ENCODE measurements at regions not wholly inside any gene's neighbourhood (a gene's known extent, or its start where the extent isn't known, plus 50 kb on each side); places are given as distances from the start of the nearest gene placed in this dataset.

DNA sequence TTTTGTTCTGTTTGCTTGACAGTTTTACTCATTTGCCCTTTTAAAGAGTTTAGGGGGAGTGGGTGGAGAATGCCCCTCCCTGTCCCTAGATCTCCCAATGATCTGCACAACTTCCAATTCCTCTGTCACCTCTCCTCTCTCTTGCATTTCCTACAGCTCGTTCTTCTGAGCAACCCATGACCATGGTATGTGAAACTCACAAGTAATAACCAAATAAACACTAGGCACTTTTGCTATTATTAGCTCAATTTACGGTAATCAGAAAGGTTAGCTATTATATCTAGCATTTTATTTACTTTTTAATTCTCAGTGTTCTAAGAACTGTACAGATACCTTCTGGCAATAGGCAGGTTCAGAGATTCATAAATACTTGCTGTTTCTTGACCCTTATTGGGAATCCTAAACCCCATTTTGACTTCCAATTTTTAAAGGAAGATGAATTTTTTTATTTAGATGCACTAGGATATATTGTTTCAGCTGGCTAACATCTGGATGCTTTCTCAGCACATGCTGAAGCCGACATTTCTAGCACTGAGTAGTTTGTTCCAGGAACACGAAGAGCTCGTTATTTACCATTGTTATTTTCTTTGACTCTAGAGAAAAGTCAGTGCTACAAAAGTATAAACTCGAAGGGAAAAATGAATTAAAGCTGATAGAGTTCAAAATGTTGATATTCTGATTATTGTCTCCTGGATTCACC is 194.7 kb upstream of the TLL1 start:
- no peak overlapping the region for H3K4me2 ChIP-seq (ENCODE audit: low read length)
- no peaks in the 10 kb centered on the region for H3K79me2 ChIP-seq (replicated peaks; ENCODE audit: insufficient read depth, low read length)
- H4K20me1 ChIP-seq (ENCODE audit: insufficient read depth), result no peaks in the 10 kb centered on the region
- H3K9me3 ChIP-seq (ENCODE audit: low read length), result no peaks in the 10 kb centered on the region
- H3K9me2 ChIP-seq (ENCODE audit: insufficient read depth, low read length), result no peaks in the 10 kb centered on the region
- TF ChIP-seq EZH2 (IDR thresholded peaks at IDR 0.05; ENCODE audit: borderline replicate concordance, insufficient read depth, low read length, poor library complexity, severe bottlenecking) (no peak), SMC3 (conservative IDR thresholded peaks at IDR 0.05; ENCODE audit: poor library complexity) (no peak), POLR2AphosphoS5 (IDR thresholded peaks at IDR 0.05) (no peak), TAF1 (IDR thresholded peaks at IDR 0.05; ENCODE audit: low read depth) (no peak), MXI1 (conservative IDR thresholded peaks at IDR 0.05; ENCODE audit: poor library complexity, severe bottlenecking) (no peak), RAD21 (conservative IDR thresholded peaks at IDR 0.05) (no peak), EP300 (conservative IDR thresholded peaks at IDR 0.05; ENCODE audit: poor library complexity, severe bottlenecking) (no peak)
- TF ChIP-seq, protein P1, sequence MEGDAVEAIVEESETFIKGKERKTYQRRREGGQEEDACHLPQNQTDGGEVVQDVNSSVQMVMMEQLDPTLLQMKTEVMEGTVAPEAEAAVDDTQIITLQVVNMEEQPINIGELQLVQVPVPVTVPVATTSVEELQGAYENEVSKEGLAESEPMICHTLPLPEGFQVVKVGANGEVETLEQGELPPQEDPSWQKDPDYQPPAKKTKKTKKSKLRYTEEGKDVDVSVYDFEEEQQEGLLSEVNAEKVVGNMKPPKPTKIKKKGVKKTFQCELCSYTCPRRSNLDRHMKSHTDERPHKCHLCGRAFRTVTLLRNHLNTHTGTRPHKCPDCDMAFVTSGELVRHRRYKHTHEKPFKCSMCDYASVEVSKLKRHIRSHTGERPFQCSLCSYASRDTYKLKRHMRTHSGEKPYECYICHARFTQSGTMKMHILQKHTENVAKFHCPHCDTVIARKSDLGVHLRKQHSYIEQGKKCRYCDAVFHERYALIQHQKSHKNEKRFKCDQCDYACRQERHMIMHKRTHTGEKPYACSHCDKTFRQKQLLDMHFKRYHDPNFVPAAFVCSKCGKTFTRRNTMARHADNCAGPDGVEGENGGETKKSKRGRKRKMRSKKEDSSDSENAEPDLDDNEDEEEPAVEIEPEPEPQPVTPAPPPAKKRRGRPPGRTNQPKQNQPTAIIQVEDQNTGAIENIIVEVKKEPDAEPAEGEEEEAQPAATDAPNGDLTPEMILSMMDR (IDR thresholded peaks at IDR 0.05; ENCODE audit: poor library complexity, severe bottlenecking), result no peak
- TF ChIP-seq, protein P2, sequence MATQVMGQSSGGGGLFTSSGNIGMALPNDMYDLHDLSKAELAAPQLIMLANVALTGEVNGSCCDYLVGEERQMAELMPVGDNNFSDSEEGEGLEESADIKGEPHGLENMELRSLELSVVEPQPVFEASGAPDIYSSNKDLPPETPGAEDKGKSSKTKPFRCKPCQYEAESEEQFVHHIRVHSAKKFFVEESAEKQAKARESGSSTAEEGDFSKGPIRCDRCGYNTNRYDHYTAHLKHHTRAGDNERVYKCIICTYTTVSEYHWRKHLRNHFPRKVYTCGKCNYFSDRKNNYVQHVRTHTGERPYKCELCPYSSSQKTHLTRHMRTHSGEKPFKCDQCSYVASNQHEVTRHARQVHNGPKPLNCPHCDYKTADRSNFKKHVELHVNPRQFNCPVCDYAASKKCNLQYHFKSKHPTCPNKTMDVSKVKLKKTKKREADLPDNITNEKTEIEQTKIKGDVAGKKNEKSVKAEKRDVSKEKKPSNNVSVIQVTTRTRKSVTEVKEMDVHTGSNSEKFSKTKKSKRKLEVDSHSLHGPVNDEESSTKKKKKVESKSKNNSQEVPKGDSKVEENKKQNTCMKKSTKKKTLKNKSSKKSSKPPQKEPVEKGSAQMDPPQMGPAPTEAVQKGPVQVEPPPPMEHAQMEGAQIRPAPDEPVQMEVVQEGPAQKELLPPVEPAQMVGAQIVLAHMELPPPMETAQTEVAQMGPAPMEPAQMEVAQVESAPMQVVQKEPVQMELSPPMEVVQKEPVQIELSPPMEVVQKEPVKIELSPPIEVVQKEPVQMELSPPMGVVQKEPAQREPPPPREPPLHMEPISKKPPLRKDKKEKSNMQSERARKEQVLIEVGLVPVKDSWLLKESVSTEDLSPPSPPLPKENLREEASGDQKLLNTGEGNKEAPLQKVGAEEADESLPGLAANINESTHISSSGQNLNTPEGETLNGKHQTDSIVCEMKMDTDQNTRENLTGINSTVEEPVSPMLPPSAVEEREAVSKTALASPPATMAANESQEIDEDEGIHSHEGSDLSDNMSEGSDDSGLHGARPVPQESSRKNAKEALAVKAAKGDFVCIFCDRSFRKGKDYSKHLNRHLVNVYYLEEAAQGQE (IDR thresholded peaks at IDR 0.05; ENCODE audit: borderline replicate concordance), result no peak
- H3F3A ChIP-seq (ENCODE audit: insufficient read depth, low read length, poor library complexity, severe bottlenecking), result no peaks in the 10 kb centered on the region
- no peak overlapping the region for H2AFZ ChIP-seq (ENCODE audit: low read depth, low read length)
- H3K27ac ChIP-seq (ENCODE audit: low read length), result no peak overlapping the region
- H3K27me3 ChIP-seq (ENCODE audit: insufficient read depth, low read depth, low read length), result no peaks in the 10 kb centered on the region
- H3K9ac ChIP-seq (ENCODE audit: low read length), result no peak overlapping the region
- no peaks in the 10 kb centered on the region for H3K36me3 ChIP-seq (ENCODE audit: insufficient read depth, low read length)
- no peak overlapping the region for H3K4me3 ChIP-seq (ENCODE audit: low read length)

DNA sequence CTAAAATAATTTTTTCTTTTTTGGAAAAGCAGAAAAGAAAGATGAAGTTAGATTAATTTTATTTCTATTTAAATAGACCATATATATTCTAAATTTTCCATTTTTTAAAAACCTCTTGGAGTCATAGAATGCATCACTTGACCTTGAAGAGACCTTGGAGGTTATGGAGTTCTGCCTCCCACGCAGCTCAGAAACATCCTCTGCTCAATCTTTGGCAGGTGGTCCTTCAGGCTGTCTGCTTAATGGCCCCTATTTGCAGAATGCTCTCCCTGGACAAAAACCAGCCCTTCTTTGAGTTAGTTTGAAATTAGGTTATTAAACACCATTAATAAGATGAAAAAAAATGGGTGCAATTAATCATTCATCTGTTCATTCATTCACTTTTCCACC is 194.1 kb upstream of the TLL1 start:
- no peaks in the 10 kb centered on the region for H3F3A ChIP-seq (ENCODE audit: insufficient read depth, low read length, poor library complexity, severe bottlenecking)
- no peak overlapping the region for H3K9ac ChIP-seq (ENCODE audit: low read length)
- H3K27ac ChIP-seq (ENCODE audit: low read length), result no peak overlapping the region
- no peak overlapping the region for H3K4me3 ChIP-seq (ENCODE audit: low read length)
- no peaks in the 10 kb centered on the region for H4K20me1 ChIP-seq (ENCODE audit: insufficient read depth)
- H3K9me3 ChIP-seq (ENCODE audit: low read length), result no peaks in the 10 kb centered on the region
- no peaks in the 10 kb centered on the region for H3K36me3 ChIP-seq (ENCODE audit: insufficient read depth, low read length)
- no peak overlapping the region for H2AFZ ChIP-seq (ENCODE audit: low read depth, low read length)
- H3K27me3 ChIP-seq (ENCODE audit: insufficient read depth, low read depth, low read length), result no peaks in the 10 kb centered on the region
- no peaks in the 10 kb centered on the region for H3K9me2 ChIP-seq (ENCODE audit: insufficient read depth, low read length)
- H3K79me2 ChIP-seq (replicated peaks; ENCODE audit: insufficient read depth, low read length), result no peaks in the 10 kb centered on the region
- TF ChIP-seq MXI1 (conservative IDR thresholded peaks at IDR 0.05; ENCODE audit: poor library complexity, severe bottlenecking), result no peak
- TF ChIP-seq SMC3 (conservative IDR thresholded peaks at IDR 0.05; ENCODE audit: poor library complexity), result no peak
- no peak for TF ChIP-seq EP300 (conservative IDR thresholded peaks at IDR 0.05; ENCODE audit: poor library complexity, severe bottlenecking)
- H3K4me2 ChIP-seq (ENCODE audit: low read length), result no peak overlapping the region
